ENCODE measurements at regions not wholly inside any gene's neighbourhood (a gene's known extent, or its start where the extent isn't known, plus 50 kb on each side); places are given as distances from the start of the nearest gene placed in this dataset.

- TF ChIP-seq, protein P1, sequence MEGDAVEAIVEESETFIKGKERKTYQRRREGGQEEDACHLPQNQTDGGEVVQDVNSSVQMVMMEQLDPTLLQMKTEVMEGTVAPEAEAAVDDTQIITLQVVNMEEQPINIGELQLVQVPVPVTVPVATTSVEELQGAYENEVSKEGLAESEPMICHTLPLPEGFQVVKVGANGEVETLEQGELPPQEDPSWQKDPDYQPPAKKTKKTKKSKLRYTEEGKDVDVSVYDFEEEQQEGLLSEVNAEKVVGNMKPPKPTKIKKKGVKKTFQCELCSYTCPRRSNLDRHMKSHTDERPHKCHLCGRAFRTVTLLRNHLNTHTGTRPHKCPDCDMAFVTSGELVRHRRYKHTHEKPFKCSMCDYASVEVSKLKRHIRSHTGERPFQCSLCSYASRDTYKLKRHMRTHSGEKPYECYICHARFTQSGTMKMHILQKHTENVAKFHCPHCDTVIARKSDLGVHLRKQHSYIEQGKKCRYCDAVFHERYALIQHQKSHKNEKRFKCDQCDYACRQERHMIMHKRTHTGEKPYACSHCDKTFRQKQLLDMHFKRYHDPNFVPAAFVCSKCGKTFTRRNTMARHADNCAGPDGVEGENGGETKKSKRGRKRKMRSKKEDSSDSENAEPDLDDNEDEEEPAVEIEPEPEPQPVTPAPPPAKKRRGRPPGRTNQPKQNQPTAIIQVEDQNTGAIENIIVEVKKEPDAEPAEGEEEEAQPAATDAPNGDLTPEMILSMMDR (IDR thresholded peaks at IDR 0.05; ENCODE audit: control extremely low read depth, extremely low read depth, low read depth, missing control alignments) = no peak
- ChIA-PET CTCF (no interaction called here), POLR2A (no interaction called here)
- no peak for DNase-seq (ENCODE audit: extremely low spot score)
Measured at GRCh38 chr1:37244815-37245214, 210.5 kb upstream of the GRIK3 start.

DNA sequence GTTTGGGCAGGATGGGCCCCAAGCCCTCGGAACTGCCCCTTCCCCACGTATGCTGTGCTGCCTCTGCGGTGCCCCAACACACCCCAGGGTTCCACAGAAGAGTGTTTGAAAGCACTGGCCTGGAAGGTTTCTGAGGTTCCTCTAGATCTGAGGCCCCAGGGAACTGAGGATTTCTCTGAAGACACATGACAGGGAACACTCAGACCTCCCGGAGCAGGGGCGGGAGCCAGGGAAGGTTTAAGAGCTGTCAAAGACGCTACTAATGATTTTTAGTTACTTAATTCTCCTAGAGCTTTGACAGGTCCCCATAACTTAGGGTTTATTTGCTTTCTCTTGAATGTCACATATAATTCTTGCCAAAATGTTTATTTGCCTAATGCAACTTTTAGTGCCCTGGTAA lies 212.3 kb upstream of the GRIK3 start:
- ChIA-PET POLR2A (no interaction called here), CTCF (interaction anchor here (1.4 kb wide), 1 partner anchor 12 kb away, joined by 3 read pairs; no protein-coding TSS in a partner anchor)
- TF ChIP-seq, protein P1 (IDR thresholded peaks at IDR 0.05; ENCODE audit: control extremely low read depth, extremely low read depth, low read depth, missing control alignments) = no peak
- DNase-seq (ENCODE audit: extremely low spot score) = no peak

DNA sequence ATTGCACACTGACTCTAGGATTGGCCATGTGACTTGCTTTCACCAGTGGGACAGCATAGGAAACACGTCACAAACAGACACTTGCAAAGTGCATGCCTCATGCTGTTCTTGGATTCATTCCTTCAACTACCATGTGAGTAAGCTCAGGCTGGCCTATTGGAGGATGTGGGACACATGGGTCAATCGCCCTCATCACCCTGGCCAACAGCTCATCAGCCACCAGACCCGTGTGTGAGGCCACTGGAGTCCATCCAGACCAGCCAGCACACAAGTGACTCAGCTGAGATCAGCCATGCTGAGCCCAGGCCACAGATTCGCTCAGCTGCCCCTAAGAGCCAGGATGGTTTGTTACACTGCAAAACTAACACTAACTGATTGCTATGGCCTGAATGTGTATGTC lies 216.1 kb upstream of the GRIK3 start:
- ChIA-PET POLR2A (no interaction called here), CTCF (no interaction called here)
- no peak for DNase-seq (ENCODE audit: extremely low spot score)
- TF ChIP-seq, protein P1 (IDR thresholded peaks at IDR 0.05; ENCODE audit: control extremely low read depth, extremely low read depth, low read depth, missing control alignments) = no peak

DNA sequence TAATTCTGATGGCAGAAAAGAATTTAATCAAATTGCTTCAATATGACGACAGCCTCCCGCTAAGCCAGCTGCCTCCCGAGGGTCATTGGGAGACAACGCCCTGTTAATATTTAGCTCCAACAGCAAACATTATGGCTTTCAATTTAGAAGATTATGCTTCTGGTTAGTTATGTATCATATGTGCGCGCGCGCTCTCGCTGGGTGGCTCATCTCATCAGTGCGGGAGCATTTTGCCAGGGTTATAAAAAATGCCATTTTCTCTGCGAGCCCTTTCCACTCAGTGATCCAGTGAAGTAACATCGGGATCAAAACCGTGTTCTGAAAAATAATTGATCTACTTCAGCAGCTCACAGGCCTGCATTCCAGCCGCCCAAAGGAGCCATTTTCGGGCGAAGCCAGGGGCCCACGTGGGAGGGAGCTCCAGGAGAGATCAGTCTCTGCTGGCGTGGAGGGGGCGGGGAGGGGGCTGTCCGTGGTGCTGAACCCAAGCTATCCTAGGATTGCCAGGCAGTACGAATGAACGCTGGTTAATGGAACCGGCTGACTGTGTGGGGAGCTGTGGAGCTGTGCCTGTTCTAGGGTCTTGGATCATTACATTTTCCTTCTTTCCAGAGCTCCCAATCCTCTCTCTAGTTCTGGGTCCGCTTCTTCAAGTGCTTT lies 219.1 kb upstream of the ZC3H12A start:
- ChIA-PET CTCF (no interaction called here), POLR2A (no interaction called here)
- peak; percentile 36 for DNase-seq (ENCODE audit: extremely low spot score)
- TF ChIP-seq, protein P1 (IDR thresholded peaks at IDR 0.05; ENCODE audit: control extremely low read depth, extremely low read depth, low read depth, missing control alignments) = no peak

GRCh38 chr1:37255868-37256267 lies 218.5 kb upstream of the ZC3H12A start:
- TF ChIP-seq, protein P1 (IDR thresholded peaks at IDR 0.05; ENCODE audit: control extremely low read depth, extremely low read depth, low read depth, missing control alignments) = no peak
- ChIA-PET CTCF (no interaction called here), POLR2A (no interaction called here)
- no peak for DNase-seq (ENCODE audit: extremely low spot score)

GRCh38 chr1:37257646-37258045 lies 216.7 kb upstream of the ZC3H12A start:
- no peak for DNase-seq (ENCODE audit: extremely low spot score)
- ChIA-PET POLR2A (no interaction called here), CTCF (no interaction called here)
- TF ChIP-seq, protein P1 (IDR thresholded peaks at IDR 0.05; ENCODE audit: control extremely low read depth, extremely low read depth, low read depth, missing control alignments) = no peak
